HG03575 (cell line): ENCODE measurements at regions not wholly inside any gene's neighbourhood (a gene's known extent, or its start where the extent isn't known, plus 50 kb on each side); places are given as distances from the start of the nearest gene placed in this dataset.
"Not testable (repeated sequence)": the region's sequence is repeated elsewhere in the genome, so short reads cannot be mapped to it uniquely, and the experiment has no call there.

Experiments
- ATAC-seq: cut with Tn5 transposase; IDR thresholded peaks from one replicate; pipeline ENCODE4 v1.9.1; 2021; ENCODE audit not compliant: unreplicated experiment, insufficient number of reproducible peaks, low FRiP score; ENCODE audit errors: extremely low read depth

- ATAC-seq, result no peak
Observed at GRCh38 chr4:124449881-124450280, 262.7 kb downstream of the ANKRD50 start.

- no peak for ATAC-seq
Observed at GRCh38 chr4:124450851-124451250, 261.7 kb downstream of the ANKRD50 start.

- no peak for ATAC-seq
Observed at GRCh38 chr4:124454772-124455270, 257.7 kb downstream of the ANKRD50 start.

- ATAC-seq, result no peak
Observed at GRCh38 chr4:124455671-124456070, 256.9 kb downstream of the ANKRD50 start.

GRCh38 chr4:124459196-124459940, 253.2 kb downstream of the ANKRD50 start:
- no peak for ATAC-seq

GRCh38 chr4:124459941-124460310, 252.6 kb downstream of the ANKRD50 start:
- no peak for ATAC-seq

GRCh38 chr4:124461592-124461991, 250.9 kb downstream of the ANKRD50 start:
- ATAC-seq, result not testable (repeated sequence)

GRCh38 chr4:124462954-124463828, 249.3 kb downstream of the ANKRD50 start:
- ATAC-seq, result no peak

- ATAC-seq, result no peak
Observed at GRCh38 chr4:124464836-124465235, 247.7 kb downstream of the ANKRD50 start.

- ATAC-seq, result no peak
Observed at GRCh38 chr4:124468360-124468759, 244.2 kb downstream of the ANKRD50 start.

- ATAC-seq, result no peak
Observed at GRCh38 chr4:124469981-124470380, 242.6 kb downstream of the ANKRD50 start.

GRCh38 chr4:124478470-124478869, 234.1 kb downstream of the ANKRD50 start:
- no peak for ATAC-seq

- ATAC-seq, result no peak
Observed at GRCh38 chr4:124480061-124480460, 232.5 kb downstream of the ANKRD50 start.

- ATAC-seq, result no peak
Observed at GRCh38 chr4:124481123-124481522, 231.4 kb downstream of the ANKRD50 start.

- no peak for ATAC-seq
Observed at GRCh38 chr4:124483048-124483906, 229.3 kb downstream of the ANKRD50 start.

- no peak for ATAC-seq
Observed at GRCh38 chr4:124484008-124484407, 228.5 kb downstream of the ANKRD50 start.

- ATAC-seq, result no peak
Observed at GRCh38 chr4:124484940-124485339, 227.6 kb downstream of the ANKRD50 start.

GRCh38 chr4:124486423-124486822, 226.1 kb downstream of the ANKRD50 start:
- no peak for ATAC-seq

- no peak for ATAC-seq
Observed at GRCh38 chr4:124487651-124488050, 224.9 kb downstream of the ANKRD50 start.
